ENCODE measurements at regions not wholly inside any gene's neighbourhood (a gene's known extent, or its start where the extent isn't known, plus 50 kb on each side); places are given as distances from the start of the nearest gene placed in this dataset.

DNA sequence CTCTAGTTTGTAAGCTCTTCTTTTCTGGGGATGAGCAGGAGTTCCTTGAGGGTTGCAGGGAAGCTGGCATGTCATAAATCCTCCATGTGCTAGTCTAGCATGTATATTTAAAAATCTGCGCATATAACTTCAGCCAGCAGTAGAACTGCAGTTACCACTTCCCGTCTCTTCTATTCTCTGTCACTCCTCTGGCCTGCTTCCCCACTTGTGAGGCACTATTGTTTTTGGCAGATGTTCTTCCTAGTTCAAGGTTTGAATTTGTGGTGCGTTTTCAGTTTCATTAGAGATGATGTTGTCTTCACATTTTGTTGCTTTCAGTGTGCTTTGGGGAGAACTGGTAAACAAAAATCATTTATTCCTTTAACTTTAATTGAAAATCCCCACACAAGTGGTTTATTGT, 169.1 kb upstream of the ZPLD1 start:
- H3K9me3 Mint-ChIP-seq = peaks cover 0 to 3% (median 0%) of the 10 kb centered on the region in 9 donors
- DNase-seq (no peak), ATAC-seq (no peak)
- no peak overlapping the region for H3K27ac Mint-ChIP-seq
- H3K27me3 Mint-ChIP-seq = peaks cover 9 to 18% (median 12%) of the 10 kb centered on the region in 5 donors
- POLR2A ChIA-PET = no interaction called here
- no peaks in the 10 kb centered on the region for H3K36me3 Mint-ChIP-seq
- no peaks in the 10 kb centered on the region for H3K4me1 Mint-ChIP-seq
- no peak overlapping the region for H3K4me3 Mint-ChIP-seq

DNA sequence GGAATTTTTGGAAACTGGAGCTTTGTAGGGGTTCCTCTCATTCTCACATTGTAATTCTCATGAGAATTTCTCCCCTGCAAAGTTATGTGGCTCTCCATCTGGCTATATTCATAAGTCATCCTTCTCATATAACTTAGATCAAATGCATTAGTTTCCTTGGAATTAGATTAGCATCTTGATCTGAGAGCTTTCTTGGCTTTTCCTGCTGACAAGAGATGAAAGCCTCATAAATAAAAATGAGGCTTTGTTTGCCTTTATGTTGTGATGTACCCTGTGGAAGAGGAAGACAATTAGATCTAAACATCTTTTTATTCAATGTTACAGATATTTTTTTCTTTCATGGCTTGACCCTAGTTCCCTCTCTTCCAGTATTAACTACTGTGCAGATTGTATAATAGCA, 165.4 kb upstream of the ZPLD1 start:
- Mint-ChIP-seq H3K4me1 (no peaks in the 10 kb centered on the region), H3K4me3 (no peak overlapping the region), H3K9me3 (peaks cover 0 to 3% (median 0%) of the 10 kb centered on the region in 9 donors), H3K36me3 (no peaks in the 10 kb centered on the region), H3K27ac (no peak overlapping the region), H3K27me3 (peaks cover 5 to 13% (median 7%) of the 10 kb centered on the region in 5 donors)
- no peak for DNase-seq
- no peak for ATAC-seq
- POLR2A ChIA-PET = no interaction called here

DNA sequence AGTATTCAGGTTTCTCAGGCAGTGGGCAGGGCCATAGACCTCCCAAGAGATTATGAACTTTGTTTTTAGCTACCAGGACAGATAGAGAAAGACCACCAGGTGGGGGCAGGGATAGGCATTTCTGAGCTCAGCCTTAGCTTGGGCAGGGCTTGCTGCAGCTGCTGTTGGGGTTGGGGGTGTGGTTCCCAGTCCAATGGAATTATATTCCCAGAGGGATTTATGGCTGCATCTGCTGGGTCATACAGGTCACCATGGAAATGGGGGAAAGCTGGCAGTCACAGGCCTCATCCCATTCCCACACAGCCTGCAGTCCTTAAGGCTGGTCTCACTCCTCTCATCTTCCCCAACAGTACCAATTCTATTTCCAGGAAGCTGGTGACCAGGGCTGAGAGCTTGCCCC, 144.6 kb upstream of the ZPLD1 start:
- Mint-ChIP-seq H3K27me3 (peaks cover 22 to 43% (median 27%) of the 10 kb centered on the region in 5 donors), H3K9me3 (peaks cover 0 to 29% (median 11%) of the 10 kb centered on the region in 9 donors), H3K4me3 (no peak overlapping the region), H3K36me3 (peaks cover 0 to 8% (median 7%) of the 10 kb centered on the region in 3 donors), H3K27ac (no peak overlapping the region), H3K4me1 (no peaks in the 10 kb centered on the region)
- ATAC-seq (no peak), DNase-seq (no peak)
- POLR2A ChIA-PET = no interaction called here

DNA sequence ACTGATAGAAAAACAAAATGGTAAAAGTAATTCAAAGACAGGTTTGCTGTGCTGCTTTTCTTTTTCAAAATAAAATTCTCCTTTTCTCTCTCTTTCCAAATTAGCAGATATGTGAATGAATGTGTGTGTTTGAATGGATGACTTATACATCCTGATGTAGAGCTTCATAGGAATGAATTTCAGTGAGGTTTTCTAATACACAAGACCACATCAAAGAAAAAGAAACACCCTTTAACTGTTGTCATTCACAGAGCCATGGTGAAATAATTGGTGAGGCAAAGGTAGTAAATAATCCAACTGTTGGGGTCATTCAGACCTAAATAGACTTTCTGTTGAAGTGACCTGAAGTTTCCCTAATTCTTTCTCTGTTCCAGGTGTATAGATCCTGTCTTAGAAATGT, 139.1 kb upstream of the ZPLD1 start:
- no peaks in the 10 kb centered on the region for H3K4me1 Mint-ChIP-seq
- peaks cover 0 to 12% (median 0%) of the 10 kb centered on the region in 9 donors for H3K9me3 Mint-ChIP-seq
- peaks cover 10 to 19% (median 13%) of the 10 kb centered on the region in 5 donors for H3K27me3 Mint-ChIP-seq
- DNase-seq = no peak
- H3K36me3 Mint-ChIP-seq = peaks cover 0 to 1% (median 0%) of the 10 kb centered on the region in 3 donors
- no peak for ATAC-seq
- POLR2A ChIA-PET = no interaction called here
- H3K27ac Mint-ChIP-seq = peak overlapping the region in 1 of 10 donors; percentile 9
- H3K4me3 Mint-ChIP-seq = no peak overlapping the region

DNA sequence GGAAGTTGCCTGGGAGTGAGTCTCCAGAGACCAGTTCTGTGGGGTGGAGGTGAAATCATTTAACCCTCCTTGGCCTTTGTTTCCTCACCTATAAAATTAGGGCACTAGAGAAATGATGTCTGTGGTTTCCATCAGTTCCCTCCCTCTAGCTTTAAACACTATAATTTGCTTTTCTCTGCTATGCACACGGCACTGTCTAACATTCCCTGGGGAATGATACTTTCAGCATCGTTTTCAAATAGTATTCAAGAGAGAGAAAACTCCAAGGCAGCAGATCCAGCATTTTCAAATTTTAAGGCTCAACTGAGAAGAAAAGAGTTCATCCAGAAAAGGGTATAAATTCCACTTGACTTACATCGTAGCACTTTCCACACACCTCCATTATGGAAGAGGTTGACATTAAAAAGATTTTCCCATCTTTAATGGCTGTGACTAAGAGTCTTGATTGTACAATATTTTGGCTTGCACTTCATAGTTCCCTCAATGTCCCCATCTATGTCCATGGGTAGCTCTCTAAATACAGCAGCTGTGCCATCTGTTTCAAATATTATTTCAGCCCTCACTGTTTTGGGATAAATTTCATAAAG, 137.7 kb upstream of the ZPLD1 start:
- no peak for DNase-seq
- Mint-ChIP-seq H3K4me1 (no peaks in the 10 kb centered on the region), H3K36me3 (peaks cover 0 to 1% (median 0%) of the 10 kb centered on the region in 3 donors), H3K9me3 (peaks cover 0 to 8% (median 0%) of the 10 kb centered on the region in 9 donors), H3K27me3 (peaks cover 7 to 21% (median 13%) of the 10 kb centered on the region in 5 donors), H3K27ac (no peak overlapping the region), H3K4me3 (no peak overlapping the region)
- POLR2A ChIA-PET = no interaction called here
- ATAC-seq = no peak

DNA sequence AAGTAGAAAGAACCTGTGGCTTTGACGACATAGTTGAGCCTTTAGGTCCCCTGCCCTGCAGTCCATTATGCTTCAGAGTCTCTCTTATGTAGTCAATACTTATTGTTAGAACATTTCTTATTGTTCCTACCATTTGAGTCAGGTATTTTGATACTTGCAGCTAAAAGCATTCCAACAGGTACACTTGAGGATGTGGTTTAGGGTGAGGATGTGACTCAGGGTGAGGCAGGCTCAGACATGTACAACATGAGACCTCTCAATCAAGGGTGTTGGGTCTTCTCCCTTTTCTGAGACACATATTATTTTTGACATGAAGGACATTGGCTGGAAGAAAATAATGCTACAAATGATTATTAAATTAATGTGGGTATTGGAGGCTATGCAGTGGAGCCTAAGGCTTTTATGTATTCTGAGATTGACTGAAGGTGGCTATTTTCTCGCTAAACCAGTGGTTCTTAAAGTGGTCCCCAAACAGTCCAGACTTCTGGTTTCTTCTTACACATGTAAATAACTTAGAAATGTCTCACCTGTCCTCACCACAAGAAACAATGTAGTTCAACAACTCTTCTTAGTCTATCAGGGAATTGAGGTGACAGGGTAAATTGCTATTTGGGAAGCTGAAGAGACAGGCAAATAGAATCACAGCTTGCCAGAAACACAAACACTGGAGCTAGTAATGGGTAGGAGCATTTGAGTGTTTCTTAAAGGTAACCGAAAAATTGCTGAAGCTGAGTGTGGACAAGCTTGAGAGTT, 135.5 kb upstream of the ZPLD1 start:
- Mint-ChIP-seq H3K36me3 (peaks cover 0 to 1% (median 0%) of the 10 kb centered on the region in 3 donors), H3K4me1 (no peaks in the 10 kb centered on the region), H3K27ac (no peak overlapping the region), H3K27me3 (peaks cover 5 to 38% (median 15%) of the 10 kb centered on the region in 5 donors), H3K4me3 (no peak overlapping the region), H3K9me3 (peaks cover 0 to 4% (median 0%) of the 10 kb centered on the region in 9 donors)
- POLR2A ChIA-PET = no interaction called here
- no peak for DNase-seq
- no peak for ATAC-seq

DNA sequence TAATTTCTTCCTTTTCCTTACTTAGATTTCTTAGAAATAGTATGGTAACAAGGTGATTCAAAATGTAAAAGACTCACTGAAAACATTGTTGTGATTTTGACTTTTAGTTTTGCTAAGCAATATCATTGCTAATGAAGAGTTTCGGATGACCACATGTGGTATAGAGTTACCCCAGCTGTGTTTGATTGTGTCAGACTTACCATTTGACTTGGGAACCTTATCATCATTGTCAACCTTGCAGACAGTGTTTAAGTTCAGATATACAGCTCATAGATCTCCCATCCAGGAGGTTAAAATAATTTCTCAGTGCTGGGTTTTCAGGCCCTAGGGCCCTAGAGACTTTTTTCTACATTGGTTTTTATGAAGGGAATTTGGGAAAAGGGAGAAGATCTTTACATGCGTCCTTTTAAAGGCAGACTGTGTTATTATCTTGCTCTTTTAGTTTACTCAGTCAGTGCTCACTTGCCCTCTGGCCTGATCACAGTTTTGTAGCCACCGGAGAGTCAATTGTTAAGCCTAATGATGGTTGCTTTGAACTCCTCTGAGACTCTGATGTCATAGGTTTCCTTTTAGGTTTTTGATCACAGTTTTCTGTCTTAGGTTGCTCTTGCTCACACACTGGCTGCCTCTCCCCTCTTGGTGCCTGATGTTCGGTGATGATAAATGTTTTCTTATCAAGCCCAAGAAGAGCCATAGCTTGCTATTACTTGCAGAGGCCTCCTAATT, 133.5 kb upstream of the ZPLD1 start:
- ATAC-seq (no peak), DNase-seq (no peak)
- H3K27ac Mint-ChIP-seq = no peak overlapping the region
- peaks cover 6 to 25% (median 15%) of the 10 kb centered on the region in 5 donors for H3K27me3 Mint-ChIP-seq
- no peaks in the 10 kb centered on the region for H3K9me3 Mint-ChIP-seq
- POLR2A ChIA-PET = no interaction called here
- no peak overlapping the region for H3K4me3 Mint-ChIP-seq
- no peaks in the 10 kb centered on the region for H3K4me1 Mint-ChIP-seq
- no peaks in the 10 kb centered on the region for H3K36me3 Mint-ChIP-seq

DNA sequence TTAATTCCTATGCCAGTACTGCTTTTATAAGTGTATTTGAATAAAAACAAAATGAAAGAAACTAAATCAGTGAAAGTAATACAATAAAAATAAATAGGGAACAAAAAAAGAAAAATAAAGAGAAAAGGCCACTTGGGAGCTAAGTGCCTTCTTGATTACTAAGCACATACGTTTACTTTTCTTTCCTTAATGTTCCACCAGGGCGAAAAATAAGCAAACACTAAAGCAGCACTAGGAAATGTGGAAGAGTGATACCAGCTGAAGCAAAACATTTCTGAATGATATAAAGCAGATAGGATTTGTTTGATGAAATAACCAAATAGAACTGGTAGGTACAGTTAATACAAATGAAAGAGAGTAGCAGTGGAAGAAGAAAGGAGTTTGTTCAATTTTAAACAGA, 132.8 kb upstream of the ZPLD1 start:
- no peaks in the 10 kb centered on the region for H3K4me1 Mint-ChIP-seq
- no peaks in the 10 kb centered on the region for H3K9me3 Mint-ChIP-seq
- ATAC-seq (no peak), DNase-seq (no peak)
- no peak overlapping the region for H3K4me3 Mint-ChIP-seq
- H3K36me3 Mint-ChIP-seq = no peaks in the 10 kb centered on the region
- no peak overlapping the region for H3K27ac Mint-ChIP-seq
- POLR2A ChIA-PET = no interaction called here
- peaks cover 6 to 25% (median 15%) of the 10 kb centered on the region in 5 donors for H3K27me3 Mint-ChIP-seq

DNA sequence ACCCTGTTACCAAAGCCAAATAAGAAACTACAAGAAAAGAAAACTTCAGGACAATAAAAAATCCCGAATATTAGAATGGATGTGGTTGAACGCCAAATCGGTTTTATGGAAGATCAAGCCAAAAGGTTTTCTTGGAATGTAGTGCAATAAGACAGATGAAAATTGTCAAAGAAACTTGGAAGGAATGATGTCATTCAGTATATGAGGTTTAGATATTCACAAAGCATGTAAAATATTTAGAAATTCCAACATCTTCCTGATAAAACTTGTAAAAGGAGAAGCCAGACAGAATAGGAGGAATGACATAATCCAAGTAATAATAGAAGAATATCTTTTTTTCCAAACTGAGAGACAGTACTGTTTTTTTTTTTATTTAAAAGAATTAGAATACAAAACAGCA, 130.3 kb upstream of the ZPLD1 start:
- no peaks in the 10 kb centered on the region for H3K9me3 Mint-ChIP-seq
- no peak for DNase-seq
- H3K27me3 Mint-ChIP-seq = peaks cover 9 to 36% (median 21%) of the 10 kb centered on the region in 5 donors

DNA sequence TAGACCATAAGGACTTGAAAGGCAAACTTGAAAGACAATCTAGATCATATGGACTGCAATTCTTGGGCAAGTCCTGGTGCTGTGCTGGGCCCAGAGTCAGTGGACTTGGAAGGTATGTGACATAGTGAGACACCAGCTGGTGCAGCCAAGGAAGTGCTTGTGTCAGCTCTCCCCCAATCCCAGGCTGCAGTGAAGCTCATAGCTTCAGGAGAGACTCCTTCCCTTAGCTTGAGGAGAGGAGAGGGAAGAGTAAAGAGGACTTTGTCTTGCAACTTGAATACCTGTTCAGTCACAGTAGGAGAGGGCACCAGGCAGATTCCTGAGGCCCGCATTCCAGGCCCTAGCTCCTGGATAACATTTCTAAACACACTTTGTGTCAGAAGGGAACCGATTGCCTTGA, 127.4 kb upstream of the ZPLD1 start:
- DNase-seq = no peak
- no peaks in the 10 kb centered on the region for H3K4me1 Mint-ChIP-seq
- peaks cover 8 to 38% (median 17%) of the 10 kb centered on the region in 5 donors for H3K27me3 Mint-ChIP-seq
- no peak for ATAC-seq
- H3K4me3 Mint-ChIP-seq = no peak overlapping the region
- POLR2A ChIA-PET = no interaction called here
- no peaks in the 10 kb centered on the region for H3K9me3 Mint-ChIP-seq
- no peak overlapping the region for H3K27ac Mint-ChIP-seq
- H3K36me3 Mint-ChIP-seq = no peaks in the 10 kb centered on the region

More for the DNA sequence above, 130.3 kb upstream of the ZPLD1 start:
- no peaks in the 10 kb centered on the region for H3K36me3 Mint-ChIP-seq
- H3K4me1 Mint-ChIP-seq = no peaks in the 10 kb centered on the region
- no peak for ATAC-seq
- H3K27ac Mint-ChIP-seq = no peak overlapping the region
- POLR2A ChIA-PET = no interaction called here
- no peak overlapping the region for H3K4me3 Mint-ChIP-seq

DNA sequence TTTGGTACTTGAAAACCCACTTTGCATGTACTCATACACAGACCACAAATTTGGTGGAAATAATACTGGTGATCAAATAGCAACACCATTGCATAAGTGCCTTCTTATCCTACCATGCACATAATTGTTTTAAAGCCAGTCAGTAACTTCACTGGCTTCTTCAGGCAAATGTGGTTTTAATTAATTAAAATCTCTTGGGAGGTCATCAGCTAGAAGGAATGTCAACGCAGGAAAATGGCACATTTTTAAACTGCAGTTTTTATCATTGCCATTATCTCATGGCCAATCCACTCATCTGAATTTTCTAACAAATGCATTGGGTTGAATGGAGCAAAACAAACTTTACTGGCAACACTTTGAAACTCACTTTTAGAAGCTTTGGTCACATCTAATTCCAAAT, 105.7 kb upstream of the ZPLD1 start:
- POLR2A ChIA-PET = no interaction called here
- Mint-ChIP-seq H3K9me3 (no peaks in the 10 kb centered on the region), H3K36me3 (no peaks in the 10 kb centered on the region), H3K27me3 (peaks cover 2 to 13% (median 8%) of the 10 kb centered on the region in 5 donors), H3K4me3 (no peak overlapping the region), H3K4me1 (no peaks in the 10 kb centered on the region), H3K27ac (no peak overlapping the region)
- no peak for ATAC-seq
- DNase-seq = no peak

DNA sequence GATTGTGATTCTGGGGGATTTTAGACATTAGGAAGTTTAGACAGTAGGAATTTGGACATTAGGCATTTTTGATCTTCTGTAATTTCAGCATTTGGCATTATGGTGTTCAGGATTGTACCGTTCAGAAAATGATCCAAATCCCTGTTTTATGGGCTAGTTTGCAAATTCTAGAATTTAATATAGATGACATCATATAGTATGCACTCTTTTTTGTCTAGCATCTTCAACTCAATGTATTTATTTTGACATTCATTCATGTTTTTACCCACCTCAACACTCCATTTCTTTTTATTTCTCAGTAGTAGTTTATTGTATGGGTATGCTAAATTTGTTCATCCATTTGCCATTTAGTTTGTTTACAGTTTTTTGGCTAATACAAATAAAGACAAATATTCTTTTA, 105.3 kb upstream of the ZPLD1 start:
- DNase-seq (no peak), ATAC-seq (no peak)
- Mint-ChIP-seq H3K4me1 (no peaks in the 10 kb centered on the region), H3K9me3 (no peaks in the 10 kb centered on the region), H3K36me3 (no peaks in the 10 kb centered on the region), H3K27ac (no peak overlapping the region), H3K4me3 (no peak overlapping the region), H3K27me3 (peaks cover 2 to 13% (median 8%) of the 10 kb centered on the region in 5 donors)
- POLR2A ChIA-PET = no interaction called here

DNA sequence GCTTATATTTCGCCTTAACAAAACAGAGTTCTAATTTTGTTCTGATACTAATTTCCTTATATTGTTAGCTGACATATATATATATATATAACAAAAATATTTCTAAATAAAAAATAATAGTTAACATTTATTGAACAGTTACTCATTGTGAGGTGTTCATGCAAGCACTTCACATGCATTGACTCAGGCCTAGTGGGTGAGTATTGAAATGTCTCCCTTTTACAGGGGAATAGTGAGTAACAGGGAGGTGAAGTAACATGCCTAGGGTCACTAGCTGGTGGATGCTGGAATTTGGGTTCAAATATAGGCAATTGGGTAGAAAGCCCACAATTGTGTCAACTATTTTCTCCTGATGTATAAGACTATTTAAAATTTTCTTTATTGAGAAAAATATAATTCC, 102.6 kb upstream of the ZPLD1 start:
- H3K36me3 Mint-ChIP-seq = no peaks in the 10 kb centered on the region
- ATAC-seq (no peak), DNase-seq (no peak)
- H3K9me3 Mint-ChIP-seq = no peaks in the 10 kb centered on the region
- peaks cover 0 to 13% (median 8%) of the 10 kb centered on the region in 5 donors for H3K27me3 Mint-ChIP-seq
- H3K4me3 Mint-ChIP-seq = no peak overlapping the region
- no peak overlapping the region for H3K27ac Mint-ChIP-seq
- H3K4me1 Mint-ChIP-seq = no peaks in the 10 kb centered on the region
- POLR2A ChIA-PET = no interaction called here

Data from naive thymus-derived CD8-positive, alpha-beta T cell (primary cell).